Lower leg skin (tissue), 3 donors: ENCODE measurements at regions not wholly inside any gene's neighbourhood (a gene's known extent, or its start where the extent isn't known, plus 50 kb on each side); places are given as distances from the start of the nearest gene placed in this dataset.

Source experiments
- CTCF ChIP-seq, 3 donors: fragments of 450-650 bp; IDR thresholded peaks; one replicate each; pipeline ENCODE4 v1.5.1; 2016; ENCODE audit warnings: antibody characterized with exemption in 3 of 3, mild to moderate bottlenecking in 3 of 3, moderate library complexity in 2 of 3
- POLR2A ChIP-seq, 2 donors: fragments of 450-650 bp; IDR thresholded peaks; one replicate each; pipeline ENCODE4 v1.6.1; 2016 to 2017; ENCODE audit warnings: antibody characterized with exemption in 2 of 2, mild to moderate bottlenecking in 1 of 2, moderate library complexity in 1 of 2

GRCh38 chr14:53341324-53341723 is 188.2 kb upstream of the DDHD1 start:
- no peak for TF ChIP-seq CTCF (IDR thresholded peaks at IDR 0.05)
- TF ChIP-seq POLR2A (IDR thresholded peaks at IDR 0.05): no peak
